GM20000 (cell line): ENCODE measurements at regions not wholly inside any gene's neighbourhood (a gene's known extent, or its start where the extent isn't known, plus 50 kb on each side); places are given as distances from the start of the nearest gene placed in this dataset.

Source experiments
- DNase-seq: peaks from one replicate; pipeline ENCODE4 v3.0.0; 2012; ENCODE audit warnings: low spot score
- TF ChIP-seq, protein P1 (sequence below): IDR thresholded peaks from 2 replicates; pipeline ENCODE4 v1.5.1; 2012; ENCODE audit warnings: mild to moderate bottlenecking, control low read depth; ENCODE audit errors: extremely low read depth, missing control alignments

DNA sequence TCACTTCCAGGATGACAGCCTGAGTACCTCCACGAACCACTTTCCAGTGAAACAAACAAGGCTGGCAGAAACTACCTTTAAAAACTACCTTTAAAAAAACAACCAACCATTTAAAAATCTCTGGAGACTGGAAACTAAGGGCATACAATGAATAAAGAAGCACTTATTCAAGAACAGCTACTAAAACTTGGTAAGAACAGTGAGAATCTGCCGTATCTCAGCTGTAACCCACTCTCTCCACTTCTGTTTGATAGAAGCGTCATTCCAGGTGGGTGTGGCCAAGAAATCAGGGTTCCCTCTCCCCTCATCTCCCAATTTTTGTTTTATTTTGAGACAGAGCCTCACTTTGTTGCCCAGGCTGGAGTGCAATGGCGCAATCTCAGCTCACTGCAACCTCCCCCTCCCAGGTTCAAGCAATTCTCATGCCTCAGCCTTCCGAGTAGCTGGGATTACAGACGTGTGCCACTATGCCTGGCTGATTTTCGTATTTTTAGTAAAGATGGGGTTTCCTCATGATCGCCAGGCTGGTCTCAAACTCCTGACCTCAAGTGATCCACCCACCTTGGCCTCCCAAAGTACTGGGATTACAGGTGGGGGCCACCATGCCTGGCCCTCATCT lies 158.8 kb upstream of the CHST15 start:
- TF ChIP-seq, protein P1, sequence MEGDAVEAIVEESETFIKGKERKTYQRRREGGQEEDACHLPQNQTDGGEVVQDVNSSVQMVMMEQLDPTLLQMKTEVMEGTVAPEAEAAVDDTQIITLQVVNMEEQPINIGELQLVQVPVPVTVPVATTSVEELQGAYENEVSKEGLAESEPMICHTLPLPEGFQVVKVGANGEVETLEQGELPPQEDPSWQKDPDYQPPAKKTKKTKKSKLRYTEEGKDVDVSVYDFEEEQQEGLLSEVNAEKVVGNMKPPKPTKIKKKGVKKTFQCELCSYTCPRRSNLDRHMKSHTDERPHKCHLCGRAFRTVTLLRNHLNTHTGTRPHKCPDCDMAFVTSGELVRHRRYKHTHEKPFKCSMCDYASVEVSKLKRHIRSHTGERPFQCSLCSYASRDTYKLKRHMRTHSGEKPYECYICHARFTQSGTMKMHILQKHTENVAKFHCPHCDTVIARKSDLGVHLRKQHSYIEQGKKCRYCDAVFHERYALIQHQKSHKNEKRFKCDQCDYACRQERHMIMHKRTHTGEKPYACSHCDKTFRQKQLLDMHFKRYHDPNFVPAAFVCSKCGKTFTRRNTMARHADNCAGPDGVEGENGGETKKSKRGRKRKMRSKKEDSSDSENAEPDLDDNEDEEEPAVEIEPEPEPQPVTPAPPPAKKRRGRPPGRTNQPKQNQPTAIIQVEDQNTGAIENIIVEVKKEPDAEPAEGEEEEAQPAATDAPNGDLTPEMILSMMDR, result no peak
- no peak for DNase-seq

GRCh38 chr10:124251317-124252065 lies 158.1 kb upstream of the CHST15 start:
- TF ChIP-seq, protein P1, result no peak
- no peak for DNase-seq

DNA sequence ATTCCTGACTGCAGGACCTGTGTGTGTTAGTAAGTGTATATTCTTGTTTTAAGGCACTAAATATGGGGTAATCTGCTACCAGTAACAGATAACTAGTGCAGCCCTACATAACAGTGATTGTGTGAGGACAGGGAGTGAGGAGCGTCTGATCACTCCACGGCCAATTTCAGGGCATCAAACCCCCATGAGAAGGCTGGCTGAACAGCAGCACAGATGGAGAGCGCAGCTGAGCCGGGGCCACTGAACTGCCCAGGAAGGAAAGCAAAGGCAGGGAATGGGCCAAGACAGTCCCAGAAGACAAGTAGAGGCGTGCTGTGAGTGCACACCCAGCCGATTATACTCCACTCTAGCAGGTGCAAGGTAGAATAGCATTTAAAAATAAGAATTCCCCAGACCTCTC lies 157.1 kb upstream of the CHST15 start:
- DNase-seq, result no peak
- TF ChIP-seq, protein P1, result no peak

DNA sequence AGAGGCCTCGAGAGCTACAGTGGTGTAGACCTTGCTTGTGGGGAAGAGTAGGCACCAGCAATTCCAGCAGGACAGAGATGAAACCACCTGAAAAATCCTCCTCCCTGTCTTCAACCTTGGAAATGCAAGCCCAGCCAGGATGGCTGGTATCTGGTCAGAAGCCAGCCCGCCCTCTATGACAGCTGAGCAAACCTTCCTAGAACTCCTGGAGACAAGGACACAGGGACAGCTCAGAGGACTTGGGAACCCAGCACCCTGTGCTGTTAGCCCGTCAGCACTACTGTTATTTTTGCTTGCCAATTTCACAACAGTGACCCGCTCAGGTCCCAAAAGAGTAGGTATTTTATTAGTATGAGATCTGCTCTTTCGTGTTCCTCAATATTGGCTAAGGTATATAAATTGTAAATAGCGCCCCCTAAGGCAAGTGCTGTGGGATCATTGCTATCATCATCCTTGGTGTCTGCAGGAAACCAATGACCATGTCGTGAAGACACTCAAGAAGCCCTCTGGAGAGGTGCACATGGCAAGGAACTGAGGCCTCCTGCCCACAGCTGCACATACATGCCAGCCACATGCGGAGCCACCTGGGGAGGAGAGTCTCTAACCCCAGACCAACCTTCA lies 156.5 kb upstream of the CHST15 start:
- no peak for DNase-seq
- TF ChIP-seq, protein P1, result peak; percentile 13

- DNase-seq, result no peak
- TF ChIP-seq, protein P1, result no peak
Observed at GRCh38 chr10:124249196-124249595, 155.8 kb upstream of the CHST15 start.

GRCh38 chr10:124248056-124249045 lies 155.0 kb upstream of the CHST15 start:
- DNase-seq, result no peak

More at GRCh38 chr10:124248056-124249045, 155.0 kb upstream of the CHST15 start:
- TF ChIP-seq, protein P1, result no peak
